ENCODE measurements at regions not wholly inside any gene's neighbourhood (a gene's known extent, or its start where the extent isn't known, plus 50 kb on each side); places are given as distances from the start of the nearest gene placed in this dataset.

DNA sequence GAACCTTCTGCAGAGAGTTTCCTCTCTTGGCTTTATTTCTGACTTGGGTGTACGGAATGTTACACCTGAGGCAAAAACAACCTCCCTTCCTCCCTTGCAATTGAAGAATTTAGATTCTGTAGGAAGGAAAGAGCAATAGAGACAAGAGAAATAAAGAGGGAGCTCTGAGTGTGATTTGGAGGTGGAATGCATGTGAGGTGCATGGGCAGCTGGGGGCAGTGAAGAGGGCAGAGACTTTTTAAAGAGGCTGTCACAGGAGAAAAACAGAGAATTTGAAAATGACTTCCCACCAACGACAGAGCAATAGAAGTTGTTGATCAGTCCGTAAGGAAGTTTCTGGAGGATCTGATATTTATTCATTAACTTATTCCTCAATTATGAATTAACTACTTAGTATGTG lies 172.0 kb upstream of the B3GALT2 start:
- intact Hi-C loops (cut with micrococcal nuclease; ENCODE audit: unreplicated experiment) = no loop called here
- Histone ChIP-seq H3K79me2 (ENCODE audit: insufficient read depth, low read depth, low read length) (no peaks in the 10 kb centered on the region), H3K4me2 (ENCODE audit: low read length) (no peak overlapping the region), H4K20me1 (ENCODE audit: insufficient read depth, low read length) (no peaks in the 10 kb centered on the region), H3K9me2 (ENCODE audit: insufficient read depth, low read length) (no peaks in the 10 kb centered on the region), H3K36me3 (ENCODE audit: insufficient read depth, low read length) (no peaks in the 10 kb centered on the region), H2AFZ (ENCODE audit: low read length) (no peak overlapping the region), H3K27ac (ENCODE audit: low read depth, low read length, poor library complexity, severe bottlenecking) (no peak overlapping the region), H3K4me1 (ENCODE audit: insufficient read depth, low read length, poor library complexity, severe bottlenecking) (no peaks in the 10 kb centered on the region), H3K9me3 (ENCODE audit: low read length) (no peaks in the 10 kb centered on the region), H3K4me3 (ENCODE audit: low read depth, low read length, poor library complexity, severe bottlenecking) (no peak overlapping the region)
- DNase-seq (ENCODE audit: low spot score) = no peak
- ChIA-PET POLR2A (interaction anchor here (0.7 kb wide), 1 partner anchor 443 kb away, joined by 3 read pairs; no protein-coding TSS in a partner anchor), CTCF (ENCODE audit: unreplicated experiment) (no interaction called here)
- BruUV-seq (replicated peaks) = no TSS peak
- no peak for TF ChIP-seq EZH2phosphoT487 (IDR thresholded peaks at IDR 0.05; ENCODE audit: borderline replicate concordance, low read depth, low read length)
- TF ChIP-seq, protein P1, sequence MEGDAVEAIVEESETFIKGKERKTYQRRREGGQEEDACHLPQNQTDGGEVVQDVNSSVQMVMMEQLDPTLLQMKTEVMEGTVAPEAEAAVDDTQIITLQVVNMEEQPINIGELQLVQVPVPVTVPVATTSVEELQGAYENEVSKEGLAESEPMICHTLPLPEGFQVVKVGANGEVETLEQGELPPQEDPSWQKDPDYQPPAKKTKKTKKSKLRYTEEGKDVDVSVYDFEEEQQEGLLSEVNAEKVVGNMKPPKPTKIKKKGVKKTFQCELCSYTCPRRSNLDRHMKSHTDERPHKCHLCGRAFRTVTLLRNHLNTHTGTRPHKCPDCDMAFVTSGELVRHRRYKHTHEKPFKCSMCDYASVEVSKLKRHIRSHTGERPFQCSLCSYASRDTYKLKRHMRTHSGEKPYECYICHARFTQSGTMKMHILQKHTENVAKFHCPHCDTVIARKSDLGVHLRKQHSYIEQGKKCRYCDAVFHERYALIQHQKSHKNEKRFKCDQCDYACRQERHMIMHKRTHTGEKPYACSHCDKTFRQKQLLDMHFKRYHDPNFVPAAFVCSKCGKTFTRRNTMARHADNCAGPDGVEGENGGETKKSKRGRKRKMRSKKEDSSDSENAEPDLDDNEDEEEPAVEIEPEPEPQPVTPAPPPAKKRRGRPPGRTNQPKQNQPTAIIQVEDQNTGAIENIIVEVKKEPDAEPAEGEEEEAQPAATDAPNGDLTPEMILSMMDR (conservative IDR thresholded peaks at IDR 0.05; ENCODE audit: low read length) = 0 out of 2 replicates have a peak, but pooled peaks have one; percentile 20

DNA sequence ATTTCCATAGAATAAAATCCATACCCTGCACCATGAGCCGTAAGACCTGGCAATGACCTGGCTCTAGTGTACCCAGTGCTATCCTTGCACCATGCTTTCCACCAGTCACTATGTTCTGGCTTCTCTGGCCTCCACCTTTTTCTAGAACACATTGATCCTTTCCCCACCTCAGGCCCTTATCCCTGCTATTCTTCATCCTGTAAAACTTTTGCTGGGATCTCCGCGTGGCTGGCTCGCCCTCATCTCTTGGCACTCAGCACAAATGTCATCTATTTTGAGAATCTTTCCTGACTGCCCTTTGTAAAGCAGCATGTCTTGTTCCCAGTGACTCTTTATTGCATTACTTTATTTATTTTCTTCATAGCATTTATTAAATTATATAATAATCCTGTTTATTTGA lies 169.8 kb upstream of the B3GALT2 start:
- no peaks in the 10 kb centered on the region for H3K36me3 ChIP-seq (ENCODE audit: insufficient read depth, low read length)
- intact Hi-C loops (cut with micrococcal nuclease; ENCODE audit: unreplicated experiment) = no loop called here
- ChIA-PET POLR2A (no interaction called here), CTCF (ENCODE audit: unreplicated experiment) (no interaction called here)
- DNase-seq (ENCODE audit: low spot score) = no peak
- H2AFZ ChIP-seq (ENCODE audit: low read length) = no peak overlapping the region
- no peak overlapping the region for H3K4me3 ChIP-seq (ENCODE audit: low read depth, low read length, poor library complexity, severe bottlenecking)
- BruUV-seq (replicated peaks) = no TSS peak
- H3K79me2 ChIP-seq (ENCODE audit: insufficient read depth, low read depth, low read length) = no peaks in the 10 kb centered on the region
- H3K9me2 ChIP-seq (ENCODE audit: insufficient read depth, low read length) = no peaks in the 10 kb centered on the region
- H3K4me1 ChIP-seq (ENCODE audit: insufficient read depth, low read length, poor library complexity, severe bottlenecking) = no peaks in the 10 kb centered on the region
- TF ChIP-seq, protein P1 (conservative IDR thresholded peaks at IDR 0.05; ENCODE audit: low read length) = no peak
- TF ChIP-seq EZH2phosphoT487 (IDR thresholded peaks at IDR 0.05; ENCODE audit: borderline replicate concordance, low read depth, low read length) = no peak
- no peaks in the 10 kb centered on the region for H3K9me3 ChIP-seq (ENCODE audit: low read length)
- H4K20me1 ChIP-seq (ENCODE audit: insufficient read depth, low read length) = no peaks in the 10 kb centered on the region
- no peak overlapping the region for H3K27ac ChIP-seq (ENCODE audit: low read depth, low read length, poor library complexity, severe bottlenecking)
- H3K4me2 ChIP-seq (ENCODE audit: low read length) = no peak overlapping the region

DNA sequence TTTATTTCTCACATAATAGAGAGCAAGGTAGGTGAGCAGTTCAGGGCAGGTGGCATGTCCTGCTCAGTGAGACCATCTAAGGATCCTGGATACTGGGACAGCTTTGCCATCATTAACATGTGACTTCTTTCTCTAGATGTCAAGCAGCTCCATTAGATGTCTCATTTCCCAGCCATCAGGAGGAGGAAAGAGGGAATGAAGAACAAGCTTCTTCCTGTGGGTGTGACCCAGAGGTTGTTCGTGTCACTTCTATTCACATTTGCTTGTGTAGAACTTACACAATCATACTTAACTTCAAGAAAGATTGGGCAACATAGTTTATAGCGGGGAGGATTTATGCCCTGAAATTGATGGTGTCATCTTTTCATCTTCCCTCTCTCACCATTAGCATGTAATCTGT lies 169.2 kb upstream of the B3GALT2 start:
- no peak overlapping the region for H2AFZ ChIP-seq (ENCODE audit: low read length)
- no peaks in the 10 kb centered on the region for H3K4me1 ChIP-seq (ENCODE audit: insufficient read depth, low read length, poor library complexity, severe bottlenecking)
- H3K4me2 ChIP-seq (ENCODE audit: low read length) = no peak overlapping the region
- no peaks in the 10 kb centered on the region for H3K9me3 ChIP-seq (ENCODE audit: low read length)
- H3K9me2 ChIP-seq (ENCODE audit: insufficient read depth, low read length) = no peaks in the 10 kb centered on the region
- POLR2A ChIA-PET = no interaction called here
- no peak overlapping the region for H3K4me3 ChIP-seq (ENCODE audit: low read depth, low read length, poor library complexity, severe bottlenecking)
- H3K79me2 ChIP-seq (ENCODE audit: insufficient read depth, low read depth, low read length) = no peaks in the 10 kb centered on the region
- intact Hi-C loops (cut with micrococcal nuclease; ENCODE audit: unreplicated experiment) = no loop called here
- no peak for TF ChIP-seq EZH2phosphoT487 (IDR thresholded peaks at IDR 0.05; ENCODE audit: borderline replicate concordance, low read depth, low read length)
- TF ChIP-seq, protein P1 (conservative IDR thresholded peaks at IDR 0.05; ENCODE audit: low read length) = no peak
- BruUV-seq (replicated peaks) = no TSS peak
- DNase-seq (ENCODE audit: low spot score) = no peak
- H3K36me3 ChIP-seq (ENCODE audit: insufficient read depth, low read length) = no peaks in the 10 kb centered on the region
- no peaks in the 10 kb centered on the region for H4K20me1 ChIP-seq (ENCODE audit: insufficient read depth, low read length)
- no peak overlapping the region for H3K27ac ChIP-seq (ENCODE audit: low read depth, low read length, poor library complexity, severe bottlenecking)
- CTCF ChIA-PET (ENCODE audit: unreplicated experiment) = no interaction called here
